PC-3 (cell line): ENCODE measurements at regions not wholly inside any gene's neighbourhood (a gene's known extent, or its start where the extent isn't known, plus 50 kb on each side); places are given as distances from the start of the nearest gene placed in this dataset.
"Not testable (repeated sequence)": the region's sequence is repeated elsewhere in the genome, so short reads cannot be mapped to it uniquely, and the experiment has no call there.

Experiments
- CTCF ChIP-seq: fragments of 300-600 bp; sonication (generic); conservative IDR thresholded peaks from 2 replicates; pipeline ENCODE4 v1.5.1; 2017; ENCODE audit warnings: antibody characterized with exemption, low read depth, mild to moderate bottlenecking, low read length
- EZH2phosphoT487 ChIP-seq: fragments of 300-600 bp; sonication (generic); IDR thresholded peaks from 2 replicates; pipeline ENCODE4 v1.6.1; 2018; ENCODE audit warnings: mild to moderate bottlenecking, antibody characterized with exemption, low read length, borderline replicate concordance

- TF ChIP-seq CTCF, EZH2phosphoT487: not testable (repeated sequence)
These were observed 842.8 kb upstream of the COBL start for GRCh38 chr7:52159421-52159820.
